GM12891 (cell line): ENCODE measurements at regions not wholly inside any gene's neighbourhood (a gene's known extent, or its start where the extent isn't known, plus 50 kb on each side); places are given as distances from the start of the nearest gene placed in this dataset.

Source experiments
- DNase-seq: peaks from one replicate; pipeline ENCODE4 v3.0.0; 2011; ENCODE audit warnings: low spot score; ENCODE audit not compliant: insufficient read length
- FAIRE-seq: peaks from 2 replicates; lab custom pipeline; 2011; peaks lifted over from hg19 to GRCh38; lab: Jason Lieb, UNC
- PAX5 ChIP-seq: IDR thresholded peaks from 2 replicates; pipeline ENCODE4 v1.6.1; 2011; ENCODE audit warnings: low read length, moderate library complexity, mild to moderate bottlenecking; ENCODE audit not compliant: insufficient read depth, severe bottlenecking
- POLR2A ChIP-seq: IDR thresholded peaks from 2 replicates; pipeline ENCODE4 v1.6.1; 2011; ENCODE audit warnings: low read depth, low read length, control low read depth
- POLR2AphosphoS5 ChIP-seq: IDR thresholded peaks from 2 replicates; pipeline ENCODE4 v1.6.1; 2011; ENCODE audit warnings: low read depth, low read length, control low read depth
- POU2F2 ChIP-seq: IDR thresholded peaks from 2 replicates; pipeline ENCODE4 v1.6.1; 2011; ENCODE audit warnings: low read depth, mild to moderate bottlenecking, control low read depth, low read length, moderate library complexity
- SPI1 ChIP-seq: IDR thresholded peaks from 2 replicates; pipeline ENCODE4 v1.6.1; 2011; ENCODE audit warnings: low read depth, low read length, control low read depth
- TAF1 ChIP-seq: IDR thresholded peaks from 2 replicates; pipeline ENCODE4 v1.6.1; 2011; ENCODE audit warnings: low read depth, low read length, control low read depth

- FAIRE-seq (no peak), DNase-seq (no peak)
- TF ChIP-seq PAX5 (no peak), POU2F2 (no peak), SPI1 (no peak), TAF1 (no peak), POLR2A (no peak), POLR2AphosphoS5 (no peak)
Measured at GRCh38 chr9:14442956-14443355, 129.0 kb upstream of the NFIB start.

- FAIRE-seq: no peak
- no peak for DNase-seq
- TF ChIP-seq POLR2AphosphoS5 (no peak), SPI1 (no peak), PAX5 (no peak), POLR2A (no peak), TAF1 (no peak), POU2F2 (no peak)
Measured at GRCh38 chr9:14441976-14442651, 128.2 kb upstream of the NFIB start.

GRCh38 chr9:14441115-14441514 is 127.2 kb upstream of the NFIB start:
- no peak for DNase-seq
- FAIRE-seq: no peak
- TF ChIP-seq POLR2A (no peak), PAX5 (no peak), SPI1 (no peak), TAF1 (no peak), POU2F2 (no peak), POLR2AphosphoS5 (no peak)

GRCh38 chr9:14440062-14440461 is 126.1 kb upstream of the NFIB start:
- FAIRE-seq (no peak), DNase-seq (no peak)
- TF ChIP-seq PAX5 (no peak), SPI1 (no peak), TAF1 (no peak)

- FAIRE-seq: no peak
- no peak for DNase-seq
- no peak for TF ChIP-seq POLR2A
- TF ChIP-seq POU2F2: no peak
- TF ChIP-seq PAX5: no peak
- TF ChIP-seq SPI1: no peak
- TF ChIP-seq TAF1: no peak
- no peak for TF ChIP-seq POLR2AphosphoS5
Measured at GRCh38 chr9:14439555-14439954, 125.6 kb upstream of the NFIB start.

GRCh38 chr9:14438232-14439021 is 124.5 kb upstream of the NFIB start:
- FAIRE-seq (no peak), DNase-seq (no peak)
- TF ChIP-seq SPI1 (no peak), POU2F2 (no peak), PAX5 (no peak), POLR2AphosphoS5 (no peak), POLR2A (no peak)

GRCh38 chr9:14437354-14438231 is 123.7 kb upstream of the NFIB start:
- no peak for DNase-seq
- TF ChIP-seq PAX5 (no peak), POLR2AphosphoS5 (no peak), POLR2A (no peak)
- FAIRE-seq: no peak

GRCh38 chr9:14435871-14436270 is 121.9 kb upstream of the NFIB start:
- FAIRE-seq (no peak), DNase-seq (no peak)
- TF ChIP-seq PAX5 (no peak), TAF1 (no peak), POU2F2 (no peak), POLR2A (no peak), POLR2AphosphoS5 (no peak), SPI1 (no peak)

GRCh38 chr9:14434971-14435718 is 121.2 kb upstream of the NFIB start:
- no peak for DNase-seq
- TF ChIP-seq POLR2A: no peak
- no peak for TF ChIP-seq SPI1
- no peak for TF ChIP-seq POU2F2
- no peak for TF ChIP-seq POLR2AphosphoS5
- TF ChIP-seq PAX5: no peak
- no peak for TF ChIP-seq TAF1
- no peak for FAIRE-seq
